Testis (tissue), 2 donors: ENCODE measurements at regions not wholly inside any gene's neighbourhood (a gene's known extent, or its start where the extent isn't known, plus 50 kb on each side); places are given as distances from the start of the nearest gene placed in this dataset.

ENCODE experiments used
- DNase-seq: peaks from one replicate; pipeline ENCODE4 v3.0.0-alpha.2; 2019
- H3K27ac ChIP-seq, 2 donors: fragments of 200-600 bp; sonication (generic); one replicate each; pipeline ENCODE4 v1.5.1; 2019
- H3K27me3 ChIP-seq: fragments of 200-600 bp; sonication (generic); one replicate; pipeline ENCODE4 v1.5.1; 2019
- H3K36me3 ChIP-seq: fragments of 200-600 bp; sonication (generic); one replicate; pipeline ENCODE4 v1.5.1; 2017; ENCODE audit warnings: low read depth; ENCODE audit errors: missing control alignments
- H3K4me1 ChIP-seq: fragments of 200-600 bp; sonication (generic); one replicate; pipeline ENCODE4 v1.5.1; 2019
- H3K4me3 ChIP-seq, 2 donors: fragments of 200-600 bp; sonication (generic); one replicate each; pipeline ENCODE4 v1.5.1; 2017 to 2019
- H3K9me3 ChIP-seq: fragments of 200-600 bp; sonication (generic); one replicate; pipeline ENCODE4 v1.5.1; 2017
- CTCF ChIP-seq, 3 experiments: fragments of 450-650 bp in 2 of 3; fragments of 200-600 bp in 1 of 3; sonication (generic) in 1 of 3; IDR thresholded peaks; one replicate each; pipeline ENCODE4 v1.5.1; 2016 to 2019; ENCODE audit warnings: antibody characterized with exemption in 3 of 3, mild to moderate bottlenecking in 2 of 3, moderate library complexity in 1 of 3
- POLR2A ChIP-seq: fragments of 450-650 bp; IDR thresholded peaks from one replicate; pipeline ENCODE4 v1.6.1; 2017; ENCODE audit warnings: antibody characterized with exemption, mild to moderate bottlenecking, moderate library complexity
- WGBS, 2 donors: methylation state at CpG; one replicate each; pipeline ENCODE4 v1.1.5; 2018; 5-methylcytosine and 5-hydroxymethylcytosine counted together
- intact Hi-C: fragments of 100-400 bp; cut with DNase I; formaldehyde crosslinking; loops from one replicate; pipeline ENCODE4 v1.15.1; 2023; ENCODE audit warnings: low total_unique reads

GRCh38 chr3:8182904-8183303 is 318.7 kb upstream of the LMCD1 start:
- Histone ChIP-seq H3K4me3 (no peak overlapping the region), H3K9me3 (no peaks in the 10 kb centered on the region), H3K36me3 (no peaks in the 10 kb centered on the region), H3K4me1 (no peaks in the 10 kb centered on the region), H3K27ac (no peak overlapping the region), H3K27me3 (no peaks in the 10 kb centered on the region)
- DNase-seq = no peak
- 86 to 90% methylated on average over 1 of the region's 1 CpG for WGBS, 2 donors
- intact Hi-C loops = no loop called here
- no peak for TF ChIP-seq POLR2A
- TF ChIP-seq CTCF (IDR thresholded peaks at IDR 0.05) = no peak

- intact Hi-C loops = no loop called here
- no peak for DNase-seq
These were observed 318.0 kb upstream of the LMCD1 start for GRCh38 chr3:8183627-8184026.

GRCh38 chr3:8186213-8186612 is 315.4 kb upstream of the LMCD1 start:
- Histone ChIP-seq H3K36me3 (no peaks in the 10 kb centered on the region), H3K9me3 (no peaks in the 10 kb centered on the region), H3K4me3 (no peak overlapping the region), H3K27me3 (no peaks in the 10 kb centered on the region), H3K4me1 (no peaks in the 10 kb centered on the region), H3K27ac (no peak overlapping the region)
- 92 to 94% methylated on average over 3 of the region's 3 CpGs for WGBS, 2 donors
- intact Hi-C loops = no loop called here
- no peak for DNase-seq
- TF ChIP-seq POLR2A (no peak), CTCF (IDR thresholded peaks at IDR 0.05) (no peak)

More at GRCh38 chr3:8183627-8184026, 318.0 kb upstream of the LMCD1 start:
- H3K9me3 ChIP-seq = no peaks in the 10 kb centered on the region
- no peaks in the 10 kb centered on the region for H3K27me3 ChIP-seq
- no peak overlapping the region for H3K27ac ChIP-seq
- H3K4me3 ChIP-seq = no peak overlapping the region
- no peaks in the 10 kb centered on the region for H3K36me3 ChIP-seq
- no peaks in the 10 kb centered on the region for H3K4me1 ChIP-seq
- 52 to 65% methylated on average over 3 of the region's 3 CpGs for WGBS, 2 donors
- TF ChIP-seq CTCF (IDR thresholded peaks at IDR 0.05) (no peak), POLR2A (no peak)

- H3K27me3 ChIP-seq = no peaks in the 10 kb centered on the region
- no peak for TF ChIP-seq POLR2A
- TF ChIP-seq CTCF (IDR thresholded peaks at IDR 0.05) = no peak
- H3K36me3 ChIP-seq = no peaks in the 10 kb centered on the region
- H3K4me1 ChIP-seq = no peaks in the 10 kb centered on the region
- intact Hi-C loops = no loop called here
- WGBS, 2 donors = 92 to 95% methylated on average over 5 of the region's 5 CpGs
- no peaks in the 10 kb centered on the region for H3K9me3 ChIP-seq
- no peak overlapping the region for H3K27ac ChIP-seq
- DNase-seq = no peak
- no peak overlapping the region for H3K4me3 ChIP-seq
These were observed 313.6 kb upstream of the LMCD1 start for GRCh38 chr3:8187996-8188395.

GRCh38 chr3:8189051-8189450 is 312.6 kb upstream of the LMCD1 start:
- H3K4me1 ChIP-seq = no peaks in the 10 kb centered on the region
- intact Hi-C loops = no loop called here
- no peak overlapping the region for H3K4me3 ChIP-seq
- no peaks in the 10 kb centered on the region for H3K27me3 ChIP-seq
- TF ChIP-seq POLR2A (no peak), CTCF (IDR thresholded peaks at IDR 0.05) (no peak)
- H3K27ac ChIP-seq = no peak overlapping the region
- H3K36me3 ChIP-seq = no peaks in the 10 kb centered on the region
- no peaks in the 10 kb centered on the region for H3K9me3 ChIP-seq
- WGBS, 2 donors = 88 to 92% methylated on average over 1 of the region's 1 CpG
- no peak for DNase-seq
